SK-N-MC (cell line): ENCODE measurements at regions not wholly inside any gene's neighbourhood (a gene's known extent, or its start where the extent isn't known, plus 50 kb on each side); places are given as distances from the start of the nearest gene placed in this dataset.
"Not testable (repeated sequence)": the region's sequence is repeated elsewhere in the genome, so short reads cannot be mapped to it uniquely, and the experiment has no call there.

Experiments used
- EZH2 ChIP-seq: fragments of 200-600 bp; sonication (generic); IDR thresholded peaks from one replicate; pipeline ENCODE4 v1.6.1; 2017; ENCODE audit warnings: antibody characterized with exemption
- FOXP2 ChIP-seq: optimal IDR thresholded peaks from 2 replicates; pipeline ENCODE3; 2011; ENCODE audit warnings: mild to moderate bottlenecking, moderate library complexity; ENCODE audit not compliant: insufficient read depth; ENCODE audit errors: extremely low read length, control extremely low read depth
- POLR2AphosphoS5 ChIP-seq: IDR thresholded peaks from 2 replicates; pipeline ENCODE4 v1.6.1; 2012; ENCODE audit warnings: mild to moderate bottlenecking, low read depth, low read length, borderline replicate concordance

DNA sequence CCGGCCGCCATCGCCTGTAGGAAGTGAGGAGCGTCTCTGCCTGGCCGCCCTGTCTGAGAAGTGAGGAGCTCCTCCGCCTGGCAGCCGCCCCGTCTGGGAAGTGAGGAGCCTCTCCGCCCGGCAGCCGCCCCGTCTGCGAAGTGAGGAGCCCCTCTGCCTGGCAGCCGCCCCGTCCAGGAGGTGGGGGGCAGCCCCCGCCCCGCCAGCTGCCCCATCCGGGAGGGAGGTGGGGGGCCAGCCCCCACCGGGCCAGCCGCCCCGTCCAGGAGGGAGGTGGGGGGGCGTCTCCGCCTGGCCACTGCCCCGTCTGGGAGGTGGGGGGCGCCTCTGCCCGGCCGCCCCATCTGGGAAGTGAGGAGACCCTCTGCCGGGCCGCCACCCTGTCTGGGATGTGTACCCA, 70.6 kb upstream of the HPF1 start:
- TF ChIP-seq FOXP2, POLR2AphosphoS5, EZH2: not testable (repeated sequence)
